HG02642 (cell line): ENCODE measurements at regions not wholly inside any gene's neighbourhood (a gene's known extent, or its start where the extent isn't known, plus 50 kb on each side); places are given as distances from the start of the nearest gene placed in this dataset.
A peak's percentile ranks its signal among the peaks of the same experiment; 100 is the strongest.
"Not testable (repeated sequence)": the region's sequence is repeated elsewhere in the genome, so short reads cannot be mapped to it uniquely, and the experiment has no call there.

ENCODE experiments used
- ATAC-seq: cut with Tn5 transposase; IDR thresholded peaks from one replicate; pipeline ENCODE4 v1.9.1; 2021; ENCODE audit warnings: mild to moderate bottlenecking; ENCODE audit not compliant: unreplicated experiment, poor library complexity

DNA sequence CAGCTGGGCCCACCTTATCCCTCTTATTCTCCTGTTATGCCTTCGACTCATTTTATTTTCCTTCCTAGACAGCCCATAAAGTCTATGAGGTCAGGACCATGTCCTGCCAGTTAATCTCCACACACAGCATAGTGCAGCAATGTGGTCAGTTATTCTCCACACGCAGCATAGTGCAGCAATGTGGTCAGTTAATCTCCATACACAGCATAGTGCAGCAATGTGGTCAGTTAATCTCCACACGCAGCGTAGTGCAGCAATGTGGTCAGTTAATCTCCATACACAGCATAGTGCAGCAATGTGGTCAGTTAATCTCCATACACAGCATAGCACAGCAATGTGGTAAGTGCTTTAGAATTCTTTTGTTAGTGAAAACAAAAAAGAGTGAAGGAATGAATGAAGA lies 77.8 kb downstream of the TEX36 start:
- no peak for ATAC-seq

DNA sequence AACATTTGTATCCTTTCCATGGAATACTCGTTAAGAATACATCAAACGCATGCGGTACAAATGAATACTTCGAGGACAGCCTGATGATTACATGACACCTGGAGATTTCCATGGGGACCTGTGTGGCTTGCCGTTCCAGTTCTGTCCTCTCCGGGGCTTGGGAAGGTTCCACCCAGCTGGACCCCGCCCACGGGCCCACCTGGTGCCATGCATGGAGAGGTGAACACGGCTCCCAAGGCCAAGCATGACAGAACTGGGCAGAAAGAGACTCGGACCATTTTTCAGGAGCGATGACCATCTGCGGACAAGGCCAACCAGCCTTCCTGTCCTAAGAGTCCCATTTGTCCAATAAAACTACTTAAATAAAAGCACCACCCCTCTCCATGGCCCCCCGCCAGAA lies 80.1 kb downstream of the TEX36 start:
- ATAC-seq, result no peak

DNA sequence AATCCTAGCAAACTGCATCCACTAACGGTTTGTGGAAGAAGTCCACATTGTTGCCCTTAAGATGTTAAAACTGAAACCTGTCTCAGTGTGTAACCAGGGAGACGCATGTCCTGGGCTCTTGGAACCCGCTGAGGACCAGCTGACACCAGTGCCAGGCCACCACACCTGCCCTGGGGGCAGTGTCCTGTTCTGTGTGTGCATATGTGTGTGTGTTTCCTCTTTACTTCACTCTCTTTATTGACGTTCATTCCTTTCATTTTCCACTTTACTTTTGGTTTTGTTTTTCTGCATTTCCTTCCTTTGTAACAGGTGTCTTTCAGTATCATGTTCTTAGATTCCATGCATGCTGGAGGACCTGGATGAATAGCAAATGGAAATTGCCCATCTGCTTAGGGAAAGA lies 83.8 kb downstream of the TEX36 start:
- no peak for ATAC-seq

DNA sequence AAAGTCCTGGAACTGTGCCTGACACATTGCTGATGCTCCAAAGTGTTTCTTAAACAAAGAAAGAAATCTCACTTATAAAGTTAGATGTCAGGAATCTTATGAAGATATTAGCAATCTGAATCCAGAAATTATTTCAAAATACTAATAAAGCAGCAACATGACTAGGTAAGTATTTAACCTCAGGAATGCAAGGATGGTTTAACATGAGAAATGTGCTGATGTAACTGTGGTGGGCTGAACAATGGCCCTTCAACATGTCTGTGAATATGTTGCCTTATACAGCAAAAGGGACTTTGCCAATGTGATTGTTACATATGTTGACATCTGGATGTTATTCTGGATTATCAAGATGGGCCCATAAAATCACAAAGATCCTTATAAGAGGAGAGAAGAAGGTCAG lies 87.1 kb downstream of the TEX36 start:
- ATAC-seq, result no peak

DNA sequence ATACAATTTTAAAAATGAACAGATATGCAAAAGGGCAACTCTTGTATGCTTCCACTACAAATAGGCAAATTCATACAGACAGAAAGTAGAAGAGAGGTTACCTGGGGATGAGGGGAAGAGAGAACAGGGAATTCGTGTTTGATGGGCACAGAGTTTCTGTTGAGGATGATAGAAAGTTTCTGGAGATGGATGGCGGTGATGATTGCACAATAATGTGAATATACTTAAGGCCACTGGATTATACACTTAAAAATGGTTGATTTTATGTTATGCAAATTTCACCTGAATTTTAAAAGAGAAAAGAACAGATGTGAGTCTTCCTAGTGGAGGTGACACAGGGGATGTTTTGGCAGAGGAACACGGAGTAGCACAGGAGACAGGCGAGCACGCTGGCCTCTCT lies 89.3 kb downstream of the TEX36 start:
- ATAC-seq, result no peak

DNA sequence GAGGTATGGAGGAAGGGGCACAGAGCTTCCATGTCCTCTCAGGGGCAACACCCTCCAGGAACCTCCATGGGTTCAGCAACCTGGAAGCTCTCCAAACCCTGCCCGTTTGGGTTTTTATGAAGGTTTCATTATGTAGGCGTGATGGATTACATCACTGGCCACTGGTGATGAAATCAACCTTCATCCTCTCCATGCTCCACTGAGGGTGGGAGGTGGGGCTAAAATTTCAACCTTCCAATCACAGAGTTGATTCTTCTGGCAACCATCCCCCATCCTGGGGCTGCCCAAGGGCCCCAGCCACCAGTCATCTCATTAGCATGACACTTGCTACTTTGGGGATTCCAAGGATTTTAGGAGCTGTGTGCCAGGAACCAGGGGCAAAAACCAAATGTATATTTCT lies 90.1 kb downstream of the TEX36 start:
- no peak for ATAC-seq

DNA sequence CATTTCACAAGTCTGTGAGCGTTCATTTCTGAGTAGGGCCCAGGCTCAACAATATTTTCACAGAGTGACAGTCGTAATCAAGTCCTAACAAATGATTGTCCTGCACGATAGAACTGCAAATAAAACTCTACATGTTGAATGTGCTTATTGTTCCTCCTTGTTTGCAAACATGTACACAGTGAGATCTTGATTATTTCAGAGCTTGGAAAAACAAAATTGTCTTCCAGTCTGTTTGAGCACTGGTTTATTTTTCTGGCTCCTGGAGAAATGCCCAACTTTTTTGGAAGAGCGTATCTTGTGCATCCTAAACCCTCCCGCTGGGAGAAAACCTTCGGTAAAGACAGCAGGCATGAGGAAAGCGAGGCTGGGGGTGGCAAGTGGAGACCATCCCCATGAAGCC lies 91.1 kb downstream of the TEX36 start:
- no peak for ATAC-seq

DNA sequence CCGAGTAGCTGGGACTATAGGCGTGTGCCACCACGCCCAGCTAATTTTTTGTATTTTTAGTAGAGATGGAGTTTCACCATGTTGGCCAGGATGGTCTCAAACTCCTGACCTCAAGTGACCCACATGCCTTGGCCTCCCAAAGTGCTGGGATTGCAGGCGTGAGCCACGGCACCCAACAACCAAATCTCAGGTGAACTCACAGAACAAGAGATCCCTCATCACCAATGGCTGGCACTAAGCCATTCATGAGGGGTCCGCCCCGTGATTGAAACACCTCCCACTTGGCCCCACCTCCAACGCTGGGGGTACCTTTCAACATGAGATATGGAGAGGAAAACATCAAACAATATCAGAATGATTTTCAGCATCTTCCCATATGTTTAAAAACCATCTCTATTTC lies 94.2 kb downstream of the TEX36 start:
- not testable (repeated sequence) for ATAC-seq

DNA sequence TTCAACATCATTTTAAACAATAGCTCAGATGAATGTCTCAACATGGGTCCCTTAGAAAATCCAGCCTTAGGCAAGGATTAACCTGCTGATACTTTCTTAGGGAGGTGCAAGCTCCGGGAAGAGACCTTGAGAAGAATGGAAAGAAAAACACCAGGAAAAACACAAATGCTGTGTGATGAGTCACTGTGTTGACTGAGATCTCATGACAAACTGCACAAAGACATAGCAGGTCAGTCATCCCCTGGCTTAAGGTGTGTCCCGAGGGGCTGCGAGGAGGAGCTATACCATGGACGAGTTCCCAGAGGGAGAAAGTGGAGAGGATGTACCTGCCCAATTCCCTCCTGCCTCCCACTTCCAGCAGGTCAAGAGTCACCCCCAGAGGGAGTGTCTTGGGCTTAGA lies 98.0 kb downstream of the TEX36 start:
- ATAC-seq, result no peak

DNA sequence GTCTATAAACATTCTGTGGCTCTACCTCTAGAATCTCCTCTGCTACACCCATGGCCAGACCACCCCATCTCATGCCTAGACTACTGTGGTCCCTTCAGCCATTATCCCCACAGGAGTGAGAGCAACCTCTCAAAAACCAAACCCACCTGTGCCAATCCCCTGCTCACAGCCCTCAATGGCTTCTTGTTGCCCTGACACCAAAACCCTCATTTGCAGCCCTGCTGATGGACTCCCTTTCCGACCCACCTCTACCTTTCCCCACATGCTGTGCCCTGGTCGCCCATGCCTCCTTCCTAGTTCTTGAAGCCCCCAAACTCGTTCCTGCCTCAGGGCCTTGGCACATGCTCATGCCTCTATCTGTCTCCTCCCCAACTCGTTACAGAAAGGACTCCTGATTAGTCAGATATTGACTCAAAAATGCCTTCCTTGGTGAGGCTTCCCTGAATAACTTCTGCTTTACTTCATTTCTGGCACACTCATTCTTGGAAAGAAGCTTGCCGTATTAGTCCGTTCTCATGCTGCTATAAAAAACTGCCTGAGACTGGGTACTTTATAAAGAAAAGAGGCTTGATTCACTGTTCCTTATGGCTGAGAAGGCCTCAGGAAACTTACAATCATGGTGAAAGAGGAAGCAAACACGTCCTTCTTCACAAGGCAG lies 104.2 kb downstream of the TEX36 start:
- ATAC-seq, result no peak

DNA sequence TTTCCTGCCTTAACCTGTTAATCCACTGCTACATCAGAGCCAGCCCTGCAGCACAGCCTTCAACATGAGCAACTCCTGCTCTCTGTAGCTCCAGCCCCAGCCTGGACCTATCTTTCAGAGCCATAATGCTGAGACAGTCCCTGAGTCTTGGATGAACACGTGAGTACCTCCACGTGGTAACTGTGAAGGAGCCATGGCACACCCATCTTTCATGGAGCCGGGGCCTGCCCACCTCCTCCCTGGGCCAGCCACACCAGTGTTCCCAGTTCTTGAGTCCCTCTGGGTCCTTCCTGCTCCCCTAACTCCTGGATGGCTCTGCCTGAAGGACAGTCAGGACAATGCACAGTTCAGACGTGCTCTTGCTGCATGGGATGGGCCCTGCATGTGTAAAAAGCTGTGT lies 107.1 kb downstream of the TEX36 start:
- ATAC-seq, result no peak

DNA sequence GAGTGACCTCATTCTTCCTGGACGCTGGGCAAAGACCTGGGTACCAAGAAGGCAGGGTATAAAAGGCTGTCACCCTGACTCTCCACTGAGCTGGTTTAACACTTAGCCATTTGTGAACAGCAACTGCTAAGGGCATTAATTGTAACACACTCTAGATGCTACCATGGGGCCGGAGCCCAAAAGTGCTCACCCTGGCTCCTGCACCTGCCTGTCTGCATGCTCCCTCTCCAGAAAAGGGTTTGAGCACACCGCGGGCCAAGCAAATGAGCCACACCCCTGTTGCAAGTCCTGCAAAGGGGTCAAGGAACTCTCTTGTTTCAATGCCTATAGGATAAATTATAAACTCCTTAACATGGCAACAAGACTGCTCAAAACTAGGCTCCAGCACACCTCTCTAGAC lies 114.8 kb downstream of the TEX36 start:
- ATAC-seq, result no peak

DNA sequence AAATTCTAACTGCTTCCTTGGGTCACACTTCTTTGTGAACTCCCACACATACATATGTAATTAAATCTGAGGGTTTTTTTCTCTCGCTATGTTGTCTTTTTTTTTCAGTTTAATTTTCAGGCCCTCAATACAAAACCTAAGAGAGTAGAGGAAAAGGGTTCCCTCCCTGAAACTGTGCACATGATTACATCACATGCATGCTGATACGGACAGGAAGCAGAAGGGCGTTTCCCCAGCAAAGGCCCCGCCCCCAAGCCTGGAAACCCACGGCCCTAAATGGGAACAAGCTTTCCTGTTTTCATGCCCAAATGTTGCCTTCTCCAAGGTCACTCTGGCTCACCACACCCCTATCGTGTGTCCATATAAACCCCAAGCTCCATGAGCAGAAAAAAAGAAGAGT lies 115.4 kb downstream of the TEX36 start:
- no peak for ATAC-seq

DNA sequence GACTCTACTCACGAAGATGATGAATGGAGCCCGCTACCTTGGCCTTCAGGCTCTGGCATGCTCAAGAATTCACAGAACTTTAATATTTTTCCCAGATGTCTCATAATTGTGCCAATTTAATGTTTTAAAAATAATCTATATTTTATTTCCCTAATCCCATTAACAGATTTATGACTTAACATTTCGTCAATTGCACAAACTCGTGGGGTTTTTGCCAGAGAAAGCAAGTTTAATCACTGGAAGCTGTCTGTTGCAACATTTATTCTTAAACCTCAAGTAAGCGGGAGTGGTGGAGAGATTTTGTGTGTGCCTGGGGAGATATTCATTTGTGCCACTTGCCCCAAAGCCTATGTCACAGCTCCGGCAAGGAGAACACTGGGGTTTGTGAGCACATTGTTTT lies 117.9 kb downstream of the TEX36 start:
- no peak for ATAC-seq

DNA sequence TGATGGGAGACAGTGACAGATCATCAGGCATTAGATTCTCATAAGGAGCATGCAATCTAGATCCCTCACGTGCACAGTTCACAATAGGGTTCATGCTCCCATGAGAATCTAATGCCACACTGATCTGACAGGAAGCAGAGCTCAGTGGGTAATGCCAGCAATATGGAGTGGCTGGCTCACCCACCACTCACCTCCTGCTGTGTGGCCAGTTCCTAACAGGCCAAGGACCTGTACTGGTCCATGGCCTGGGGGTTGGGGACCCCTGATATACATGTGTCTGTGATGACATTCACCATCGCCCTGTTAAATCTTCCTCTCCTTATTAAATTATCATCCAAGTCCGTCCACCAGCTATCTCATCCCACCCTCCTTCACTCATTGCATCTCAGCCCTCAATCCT lies 118.4 kb downstream of the TEX36 start:
- no peak for ATAC-seq

DNA sequence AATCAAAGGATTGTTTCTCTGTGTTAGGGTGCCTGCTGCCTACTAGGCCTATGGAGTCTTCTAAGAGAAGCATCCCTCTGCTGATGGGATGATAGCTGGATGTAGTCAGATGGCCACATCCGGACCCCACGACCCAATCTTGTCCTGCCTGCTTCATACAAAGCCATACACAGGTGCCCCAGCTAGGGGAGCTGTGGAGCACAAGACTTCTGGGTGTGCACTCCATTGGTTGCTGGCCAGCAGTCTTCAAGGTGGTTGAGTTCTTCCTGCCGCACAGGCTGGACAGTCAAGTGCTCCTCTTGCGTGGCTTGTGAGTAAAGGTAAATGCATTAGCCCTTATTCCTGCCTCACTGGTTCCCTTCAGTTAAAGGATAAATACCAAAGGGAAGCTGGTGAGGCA lies 120.2 kb downstream of the TEX36 start:
- no peak for ATAC-seq

DNA sequence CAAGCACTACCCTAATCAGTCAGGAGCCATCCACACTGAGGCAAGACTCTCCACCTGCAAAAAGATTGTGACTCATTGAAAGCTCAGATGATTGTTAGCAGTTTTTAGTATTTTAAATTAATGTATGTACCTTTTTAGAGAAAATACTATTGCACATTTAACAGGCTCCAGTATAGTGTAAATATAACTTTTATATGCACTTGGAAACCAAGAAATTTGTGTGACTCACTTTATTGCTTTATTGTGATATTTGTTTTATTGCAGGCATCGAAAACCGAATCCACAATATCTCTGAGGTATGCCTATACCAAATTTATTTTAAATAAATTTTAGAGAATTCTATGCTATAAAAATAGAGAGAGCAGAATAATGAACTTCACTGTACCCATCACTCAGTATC lies 122.0 kb downstream of the TEX36 start:
- ATAC-seq, result no peak

DNA sequence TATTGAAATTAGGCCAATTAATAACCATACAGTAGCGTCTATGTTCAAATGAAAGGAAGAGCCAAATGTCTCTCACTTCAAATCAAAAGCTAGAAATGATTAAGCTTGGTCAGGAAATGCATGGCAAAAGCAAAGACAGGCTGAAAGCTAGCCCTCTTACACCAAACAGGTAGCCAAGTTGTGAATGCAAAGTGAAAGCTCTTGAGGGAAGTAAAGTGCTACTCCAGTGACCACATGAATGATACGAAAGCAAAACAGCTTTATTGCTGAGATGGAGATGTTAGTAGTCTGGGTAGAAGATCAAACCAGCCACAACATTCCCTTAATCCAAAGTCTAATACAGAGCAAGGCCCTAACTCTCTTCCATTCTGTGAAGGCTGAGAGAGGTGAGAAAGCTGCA lies 123.8 kb downstream of the TEX36 start:
- ATAC-seq, result peak; percentile 86

DNA sequence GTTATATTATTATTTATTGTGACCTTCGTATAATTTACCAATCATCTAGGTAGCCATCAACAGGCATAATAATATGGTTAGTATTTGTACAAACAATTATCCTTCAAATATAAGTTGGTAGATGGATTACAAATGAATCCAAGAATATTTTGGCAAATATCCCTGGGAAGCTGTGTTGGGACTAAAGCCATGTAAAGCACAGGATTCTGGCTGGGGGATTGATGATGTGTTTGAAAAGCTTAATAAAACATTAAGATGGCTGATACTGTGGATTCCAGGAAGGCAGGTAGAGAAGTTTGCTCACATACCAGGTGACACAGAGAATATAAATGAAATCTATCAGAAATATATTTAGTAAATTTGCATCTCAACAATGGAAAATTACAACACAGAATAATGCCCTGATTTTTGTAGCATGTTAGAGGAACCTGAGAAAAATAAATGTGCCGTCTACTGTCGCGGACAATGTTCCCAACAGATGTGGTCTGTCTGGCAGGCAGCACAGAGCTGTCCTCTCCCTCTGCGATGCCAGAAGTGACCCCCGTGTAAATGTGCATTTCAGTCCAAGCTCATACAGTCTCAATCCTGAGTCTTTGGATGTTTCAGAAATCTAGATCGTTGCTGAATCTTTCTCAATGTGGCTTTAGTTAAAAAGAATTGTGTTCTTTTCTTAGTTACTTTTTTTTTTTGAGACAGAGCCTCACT lies 125.0 kb downstream of the TEX36 start:
- no peak for ATAC-seq

DNA sequence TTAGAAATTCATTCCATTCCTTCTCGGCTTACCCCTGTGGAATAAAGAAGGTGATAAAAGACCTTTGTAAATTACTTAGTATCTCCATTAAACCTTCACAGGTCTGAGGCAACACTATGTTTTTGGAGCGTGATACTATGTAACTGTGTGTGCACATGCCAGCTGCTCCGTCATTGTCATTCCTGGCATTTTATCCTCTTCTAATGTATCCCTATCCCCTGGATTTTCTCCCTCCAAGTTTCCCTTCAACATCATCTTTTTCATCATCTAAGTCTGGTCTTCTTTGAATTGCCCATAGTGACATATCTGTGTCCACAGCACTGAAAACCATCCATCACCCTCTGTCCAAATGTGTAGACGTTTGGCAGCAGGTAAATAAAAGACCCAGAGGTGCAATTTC lies 125.7 kb downstream of the TEX36 start:
- no peak for ATAC-seq

DNA sequence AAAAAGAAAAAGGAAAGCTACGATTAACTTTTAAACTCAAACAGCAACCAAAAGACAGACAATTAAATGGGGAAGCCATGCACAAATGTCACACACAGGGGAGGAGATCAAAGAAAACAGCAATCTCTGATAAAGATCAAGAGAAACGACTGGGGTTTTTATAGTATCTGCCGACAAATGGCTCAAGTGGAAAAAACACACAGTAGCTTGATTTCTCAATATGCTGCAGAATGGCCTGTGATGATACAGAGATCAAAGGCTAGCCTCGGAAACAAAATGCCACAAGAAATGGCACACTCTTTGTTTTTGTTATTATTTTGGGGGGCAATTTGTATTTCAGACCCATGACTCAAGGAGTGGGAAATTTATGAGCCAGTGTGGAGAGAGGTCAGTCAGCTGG lies 126.1 kb downstream of the TEX36 start:
- ATAC-seq, result no peak

DNA sequence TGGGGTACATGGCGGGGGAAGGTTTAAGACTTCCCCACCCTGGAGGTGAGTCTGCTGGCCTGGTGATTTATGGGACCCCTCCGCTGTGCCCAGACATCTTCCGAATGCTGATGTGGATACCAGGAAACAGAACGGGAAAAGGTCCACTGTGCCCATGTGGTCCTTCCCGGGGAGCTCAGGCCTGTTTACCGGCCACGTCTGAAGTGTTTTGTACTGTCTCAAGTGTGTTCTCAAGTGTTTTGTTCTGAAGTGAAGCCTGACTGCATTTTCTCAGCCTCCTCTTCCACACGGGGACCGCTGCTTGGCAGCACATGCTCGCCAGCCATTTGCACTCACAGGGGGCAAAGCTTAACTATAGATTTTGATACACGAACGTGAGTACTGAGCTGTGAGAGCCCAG lies 127.2 kb downstream of the TEX36 start:
- no peak for ATAC-seq
